D721Med (cell line): ENCODE measurements at regions not wholly inside any gene's neighbourhood (a gene's known extent, or its start where the extent isn't known, plus 50 kb on each side); places are given as distances from the start of the nearest gene placed in this dataset.
"Not testable (repeated sequence)": the region's sequence is repeated elsewhere in the genome, so short reads cannot be mapped to it uniquely, and the experiment has no call there.

Experiments used
- DNase-seq: peaks from one replicate; pipeline ENCODE4 v3.0.0; 2011; ENCODE audit warnings: low spot score; ENCODE audit not compliant: insufficient read length
- FAIRE-seq: peaks from 2 replicates; lab custom pipeline; 2011; peaks lifted over from hg19 to GRCh38; lab: Jason Lieb, UNC
- CTCF ChIP-seq: IDR thresholded peaks from 2 replicates; pipeline ENCODE4 v1.5.1; 2012; ENCODE audit warnings: mild to moderate bottlenecking, control low read depth; ENCODE audit not compliant: insufficient read depth; ENCODE audit errors: missing control alignments

- FAIRE-seq (no peak), DNase-seq (no peak)
- TF ChIP-seq CTCF = no peak
These were observed 876.0 kb downstream of the FSTL5 start for GRCh38 chr4:161287678-161288352.

DNA sequence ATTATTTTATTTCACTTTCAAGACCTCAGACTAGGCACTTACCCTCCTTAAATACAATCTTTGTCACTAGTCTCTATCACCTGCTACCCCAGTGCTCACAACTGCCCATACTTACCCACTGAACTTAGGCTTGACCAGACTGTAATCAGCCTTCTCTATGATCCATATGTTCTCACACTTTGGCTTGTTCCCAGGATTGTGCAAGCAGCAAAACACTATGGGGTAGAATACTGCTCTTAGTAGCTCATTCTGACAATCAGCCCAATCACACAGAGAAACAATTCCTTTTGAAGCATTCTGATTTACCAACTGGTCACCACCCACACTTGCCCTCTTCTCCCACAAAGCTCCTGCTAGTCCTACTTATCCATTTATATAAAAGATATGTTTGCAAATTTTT lies 878.3 kb downstream of the FSTL5 start:
- no peak for FAIRE-seq

GRCh38 chr4:161280929-161281328 lies 882.9 kb downstream of the FSTL5 start:
- DNase-seq = no peak
- no peak for TF ChIP-seq CTCF
- FAIRE-seq = no peak

More for the DNA sequence above, 878.3 kb downstream of the FSTL5 start:
- TF ChIP-seq CTCF = no peak
- DNase-seq = no peak

- DNase-seq (no peak), FAIRE-seq (no peak)
These were observed 884.7 kb downstream of the FSTL5 start for GRCh38 chr4:161279095-161279494.

GRCh38 chr4:161277150-161277787 lies 886.5 kb downstream of the FSTL5 start:
- DNase-seq, FAIRE-seq: not testable (repeated sequence)

More at GRCh38 chr4:161279095-161279494, 884.7 kb downstream of the FSTL5 start:
- TF ChIP-seq CTCF = no peak

GRCh38 chr4:161273607-161274006 lies 890.2 kb downstream of the FSTL5 start:
- no peak for DNase-seq
- FAIRE-seq = no peak
- no peak for TF ChIP-seq CTCF

DNA sequence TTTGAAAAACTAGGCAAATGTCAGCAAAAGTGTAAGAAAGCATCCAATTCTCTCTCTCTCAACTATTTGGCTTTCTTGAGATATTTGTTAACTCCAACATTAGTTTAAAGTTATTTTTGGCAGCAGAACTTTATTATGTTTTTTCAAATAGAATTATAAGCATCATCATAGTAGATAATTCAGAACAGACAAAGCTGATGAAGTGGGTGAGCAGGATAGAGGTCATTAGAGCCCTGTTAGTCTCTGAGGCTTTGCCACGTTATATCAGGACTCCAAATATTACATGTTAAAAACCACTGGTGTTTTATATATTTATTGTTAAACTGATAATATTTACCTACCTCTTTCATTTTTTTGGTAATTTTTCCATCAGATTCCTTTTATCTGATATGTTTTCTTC lies 903.0 kb downstream of the FSTL5 start:
- no peak for TF ChIP-seq CTCF
- FAIRE-seq (no peak), DNase-seq (no peak)
